HCT116 (cell line): ENCODE measurements at regions not wholly inside any gene's neighbourhood (a gene's known extent, or its start where the extent isn't known, plus 50 kb on each side); places are given as distances from the start of the nearest gene placed in this dataset.

ENCODE experiments used
- CTCF ChIP-seq, 3 experiments: fragments of 200-600 bp in 1 of 3; sonication (generic) in 1 of 3; IDR thresholded peaks in 2 of 3; conservative IDR thresholded peaks in 1 of 3; 2 replicates each; pipeline ENCODE4 v1.5.1; 2012 to 2017; ENCODE audit warnings: low read depth in 2 of 3, low read length in 2 of 3, antibody characterized with exemption in 1 of 3, borderline replicate concordance in 1 of 3, control low read depth in 1 of 3, mild to moderate bottlenecking in 1 of 3, mixed read lengths in 1 of 3, mixed run types in 1 of 3, moderate library complexity in 1 of 3; ENCODE audit not compliant: insufficient read depth in 1 of 3
- EZH2 ChIP-seq: fragments of 200-600 bp; sonication (generic); IDR thresholded peaks from 2 replicates; pipeline ENCODE4 v1.6.1; 2017; ENCODE audit warnings: antibody characterized with exemption, mixed run types
- POLR2AphosphoS5 ChIP-seq: IDR thresholded peaks from 2 replicates; pipeline ENCODE4 v1.6.1; 2011; ENCODE audit warnings: mild to moderate bottlenecking, low read depth, low read length, moderate library complexity
- REST ChIP-seq: IDR thresholded peaks from 2 replicates; pipeline ENCODE4 v1.6.1; 2012; ENCODE audit warnings: low read depth
- SRF ChIP-seq: IDR thresholded peaks from 2 replicates; pipeline ENCODE4 v1.6.1; 2012; ENCODE audit warnings: low read depth
- TCF7L2 ChIP-seq: IDR thresholded peaks from 2 replicates; pipeline ENCODE4 v1.7.0; 2011; ENCODE audit warnings: borderline replicate concordance, inconsistent platforms; ENCODE audit not compliant: insufficient read depth, insufficient read length; ENCODE audit errors: extremely low read depth
- ZNF274 ChIP-seq: fragments of 200-500 bp; sonication (Bioruptor generic); IDR thresholded peaks from 2 replicates; pipeline ENCODE4 v1.6.1; 2014; ENCODE audit warnings: mild to moderate bottlenecking, low read depth, low read length, inconsistent platforms

- peak; percentile 81 to 93 (median 90) for TF ChIP-seq CTCF (IDR thresholded peaks at IDR 0.05 in 2 of 3, conservative IDR thresholded peaks at IDR 0.05 in 1 of 3; ENCODE audit: borderline replicate concordance in 1 of 3, insufficient read depth in 1 of 3, low read depth in 2 of 3, low read length in 2 of 3)
- TF ChIP-seq REST, result no peak
- no peak for TF ChIP-seq SRF
- no peak for TF ChIP-seq POLR2AphosphoS5
- TF ChIP-seq TCF7L2, result no peak
- TF ChIP-seq EZH2, result no peak
- TF ChIP-seq ZNF274, result no peak
Measured at GRCh38 chr18:48475635-48476549, 62.9 kb upstream of the CTIF start.
